ENCODE measurements at regions not wholly inside any gene's neighbourhood (a gene's known extent, or its start where the extent isn't known, plus 50 kb on each side); places are given as distances from the start of the nearest gene placed in this dataset.
"Not testable (repeated sequence)": the region's sequence is repeated elsewhere in the genome, so short reads cannot be mapped to it uniquely, and the experiment has no call there.

DNA sequence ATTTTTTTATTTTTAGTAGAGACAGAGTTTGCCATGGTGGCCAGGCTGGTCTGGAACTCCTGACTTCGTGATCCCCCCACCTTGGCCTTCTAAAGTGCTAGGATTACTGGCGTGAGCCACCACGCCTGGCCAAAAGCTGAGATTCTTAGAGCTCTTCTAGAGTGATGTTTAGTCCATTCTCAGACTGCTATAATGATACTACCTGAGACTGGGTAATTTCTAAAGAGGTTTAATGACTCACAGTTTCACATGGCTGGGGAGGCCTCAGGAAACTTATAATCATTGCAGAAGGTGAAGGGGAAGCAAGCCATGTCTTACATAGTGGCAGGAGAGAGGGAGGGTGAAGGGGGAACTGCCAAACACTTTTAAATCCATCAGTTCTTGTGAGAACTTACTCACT lies 1804.9 kb upstream of the LRRTM1 start:
- no peak for DNase-seq (ENCODE audit: low spot score)

DNA sequence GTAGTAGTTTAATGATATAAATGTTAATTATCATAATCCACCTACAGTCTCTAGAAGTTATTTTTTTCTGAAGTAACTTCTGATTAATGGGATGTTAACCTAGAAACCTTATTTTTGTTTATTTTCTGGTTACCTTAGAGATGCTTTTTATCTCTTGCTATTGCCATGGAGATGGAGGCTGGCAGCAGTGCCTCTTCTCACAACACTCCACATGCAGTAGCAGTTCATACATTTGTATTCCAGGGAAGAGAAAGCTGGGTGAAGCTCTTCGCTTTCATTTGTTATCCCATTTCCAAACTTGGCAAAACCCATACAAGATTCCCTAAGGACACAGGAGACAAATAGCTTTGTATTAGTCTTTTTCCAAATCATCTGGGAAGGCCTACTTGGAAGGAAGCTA lies 1794.1 kb upstream of the LRRTM1 start:
- no peak for DNase-seq (ENCODE audit: low spot score)

DNA sequence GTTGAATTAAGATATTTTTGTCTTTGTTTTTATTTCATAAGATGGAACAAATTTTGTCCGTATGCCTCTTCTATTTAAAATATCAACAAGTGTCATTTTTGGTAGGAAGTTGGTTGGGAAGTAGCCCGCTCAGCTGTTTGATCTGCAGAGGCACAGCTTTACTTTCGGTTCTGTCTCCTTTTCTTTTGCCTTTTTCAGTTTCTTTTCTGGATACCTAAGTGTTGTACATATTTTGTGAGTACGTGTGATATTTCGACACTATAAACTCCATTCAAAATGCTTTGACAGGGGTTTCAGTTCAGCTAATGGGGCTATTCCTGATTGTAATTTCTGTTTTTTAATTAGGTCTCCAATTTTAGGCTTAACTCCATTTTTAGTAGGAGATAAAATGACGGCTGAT lies 1785.0 kb upstream of the LRRTM1 start:
- no peak for DNase-seq (ENCODE audit: low spot score)

DNA sequence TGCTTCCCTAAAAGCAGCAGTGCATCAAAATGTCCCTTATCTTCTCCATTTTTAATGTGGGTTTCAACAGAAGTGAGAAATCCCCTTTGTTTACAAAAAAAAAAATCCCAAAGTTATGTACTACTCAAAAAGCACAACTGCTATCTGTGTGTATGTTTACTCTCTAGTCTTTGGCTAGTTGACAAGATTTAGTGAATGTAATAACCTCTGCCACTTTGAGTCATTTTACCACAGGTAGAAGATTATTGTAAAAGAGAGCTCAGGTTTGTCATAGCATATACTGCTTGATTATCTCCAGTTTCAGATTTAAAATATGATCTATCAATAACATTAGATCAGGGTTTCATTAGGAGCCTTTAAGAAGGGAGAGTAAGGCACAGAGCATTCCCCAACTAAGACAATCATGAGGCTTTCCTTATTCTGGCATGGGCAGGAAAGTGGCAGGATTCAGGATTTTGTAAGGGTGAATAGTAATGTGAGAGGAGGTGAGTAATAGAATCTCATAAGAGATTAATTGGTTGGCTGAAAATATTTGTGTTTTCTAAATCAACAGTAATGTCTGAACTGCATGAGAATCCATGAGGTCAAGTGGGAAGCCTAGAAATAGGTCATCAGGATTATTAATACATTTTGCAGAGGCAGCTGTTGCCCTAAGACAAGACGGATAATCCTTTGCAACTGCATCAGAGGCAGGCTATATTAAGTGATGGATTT lies 1780.3 kb upstream of the LRRTM1 start:
- DNase-seq (ENCODE audit: low spot score): no peak

DNA sequence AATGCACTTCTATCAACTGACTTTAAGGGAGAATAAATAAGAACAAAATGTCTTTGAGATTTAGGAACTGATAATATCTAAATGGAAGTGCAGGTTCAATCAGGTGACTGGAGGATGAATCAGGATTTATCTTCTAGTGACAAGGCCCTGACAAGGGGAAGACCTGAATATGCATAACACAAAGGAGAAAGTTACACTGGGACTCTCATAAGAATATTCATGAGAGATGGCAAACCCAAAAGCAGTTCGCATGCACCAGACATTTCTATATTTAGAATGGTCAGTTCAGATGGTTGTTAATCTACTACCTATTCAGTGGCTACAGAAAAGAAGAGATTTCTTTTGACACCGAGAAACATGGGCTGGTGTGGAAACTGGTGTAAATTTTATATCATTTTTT lies 1771.3 kb upstream of the LRRTM1 start:
- DNase-seq (ENCODE audit: low spot score): no peak

DNA sequence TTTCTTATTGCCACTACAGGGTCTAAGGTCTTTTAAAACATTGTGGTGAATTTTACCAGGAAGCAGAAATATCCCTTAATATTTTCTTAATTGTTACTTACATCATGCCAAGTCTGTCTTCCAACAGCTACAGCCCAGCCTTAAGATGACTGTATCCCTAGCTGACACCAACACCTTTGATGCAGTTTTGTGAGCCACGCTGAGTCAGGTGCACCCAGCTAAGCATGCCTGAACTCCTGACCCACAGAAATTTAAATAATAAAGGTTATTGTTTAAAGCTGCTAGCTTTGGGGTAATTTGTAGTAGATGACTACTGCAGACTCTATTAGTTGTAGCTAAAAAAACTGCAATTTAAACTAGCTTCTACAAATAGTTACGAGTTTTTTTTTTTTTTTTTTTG lies 1757.9 kb upstream of the LRRTM1 start:
- DNase-seq (ENCODE audit: low spot score): no peak

DNA sequence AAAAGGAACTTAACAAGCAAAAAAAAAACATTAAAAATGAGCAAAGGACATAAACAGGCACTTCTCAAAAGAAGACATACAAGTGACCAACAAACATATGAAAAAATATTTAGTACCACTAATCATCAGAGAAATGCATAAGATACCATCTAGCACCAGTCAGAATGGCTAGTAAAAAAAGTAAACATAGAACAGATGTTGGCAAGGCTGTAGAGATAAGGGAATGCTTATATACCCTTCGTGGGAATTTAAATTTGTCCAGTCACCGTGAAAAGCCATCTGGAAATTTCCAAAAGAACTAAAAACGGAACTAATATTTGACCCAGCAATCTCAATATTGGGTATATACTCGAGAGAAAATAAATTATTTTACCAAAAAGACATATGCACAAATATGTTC lies 1751.3 kb upstream of the LRRTM1 start:
- no peak for DNase-seq (ENCODE audit: low spot score)

DNA sequence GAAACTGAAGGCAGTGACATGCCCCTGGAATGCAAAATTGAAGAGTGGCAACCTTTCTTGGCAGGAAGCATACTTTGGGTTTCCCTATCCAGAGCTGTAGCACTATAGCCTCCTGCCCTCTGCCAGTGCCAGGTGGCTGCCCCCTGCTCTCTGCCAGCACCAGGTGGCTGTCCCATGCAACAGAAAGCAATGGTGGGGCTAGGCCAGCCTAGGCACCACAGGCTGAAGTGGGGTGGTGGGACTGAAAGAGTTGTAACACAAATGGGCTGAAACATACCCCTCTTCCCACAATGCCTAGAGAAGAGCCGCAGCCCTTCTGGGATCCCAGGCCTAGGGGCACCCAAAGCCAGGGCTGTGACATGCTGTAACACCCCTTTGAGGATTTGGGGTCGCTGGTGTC lies 1739.3 kb upstream of the LRRTM1 start:
- DNase-seq (ENCODE audit: low spot score): no peak

DNA sequence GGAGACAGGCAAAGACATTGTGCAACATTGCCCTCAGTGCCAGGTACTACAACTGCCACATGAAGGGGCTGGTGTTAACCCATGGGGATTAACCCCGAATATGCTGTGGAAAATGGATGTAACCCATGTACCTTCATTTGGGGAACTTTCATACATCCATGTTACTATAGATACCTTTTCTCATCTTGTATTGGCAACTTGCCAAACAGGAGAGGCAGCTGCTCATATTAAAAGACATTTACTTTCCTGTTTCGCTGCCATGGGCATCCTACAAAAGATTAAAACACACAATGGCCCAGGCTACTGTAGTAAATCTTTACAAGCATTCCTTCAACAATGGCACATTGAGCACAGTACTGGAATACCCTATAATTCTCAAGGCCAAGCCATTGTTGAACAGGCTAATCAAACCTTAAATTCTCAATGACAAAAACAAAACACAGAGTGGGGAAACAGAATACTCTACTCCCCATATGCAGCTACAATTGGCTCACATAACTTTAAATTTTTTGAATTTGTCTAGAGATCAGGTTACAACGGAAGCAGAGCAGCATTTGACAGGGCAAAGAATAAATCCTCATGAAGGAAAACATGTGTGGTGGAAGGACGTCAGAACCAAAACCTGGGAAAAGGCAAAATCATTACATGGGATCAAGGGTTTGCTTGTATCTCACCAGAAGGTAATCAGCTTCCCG lies 1723.5 kb upstream of the LRRTM1 start:
- no peak for DNase-seq (ENCODE audit: low spot score)

DNA sequence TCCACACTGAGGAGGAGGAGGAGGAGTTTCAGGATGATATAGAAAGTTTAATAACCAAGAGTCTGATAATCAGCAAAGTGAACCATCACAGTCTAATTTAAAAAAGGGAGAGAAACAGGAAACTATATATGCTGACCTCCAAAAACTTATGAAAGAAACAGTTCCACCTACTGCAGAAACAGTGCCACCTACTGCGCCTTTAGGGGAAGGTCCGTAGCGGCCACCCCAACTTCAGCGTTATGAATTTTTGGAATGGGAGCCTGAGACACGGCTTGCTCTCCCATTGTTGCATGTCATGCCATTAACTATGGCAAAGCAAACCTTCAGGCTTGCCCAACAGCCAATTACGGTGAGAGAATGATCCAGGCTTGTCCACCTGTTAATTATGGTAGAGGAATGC lies 1719.2 kb upstream of the LRRTM1 start:
- no peak for DNase-seq (ENCODE audit: low spot score)

DNA sequence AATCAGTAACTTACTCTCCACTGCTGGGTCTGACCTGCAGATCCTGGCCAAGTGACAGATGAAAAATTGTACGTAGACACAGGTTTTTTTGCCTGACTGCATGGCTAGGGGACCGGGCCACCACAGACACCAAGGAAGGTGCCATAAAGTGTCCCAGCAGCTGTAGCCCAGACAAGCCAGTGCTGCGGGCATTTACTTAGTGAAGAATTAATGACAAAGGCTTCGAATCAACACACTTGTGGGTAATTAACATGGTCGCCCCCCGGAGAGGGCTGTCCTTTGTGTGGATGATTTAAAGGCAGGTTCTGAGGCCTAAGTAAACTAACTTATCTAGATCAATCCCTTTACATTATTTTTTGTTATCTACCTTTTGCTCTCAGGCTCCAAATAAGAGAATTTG lies 1709.1 kb upstream of the LRRTM1 start:
- DNase-seq (ENCODE audit: low spot score): no peak

DNA sequence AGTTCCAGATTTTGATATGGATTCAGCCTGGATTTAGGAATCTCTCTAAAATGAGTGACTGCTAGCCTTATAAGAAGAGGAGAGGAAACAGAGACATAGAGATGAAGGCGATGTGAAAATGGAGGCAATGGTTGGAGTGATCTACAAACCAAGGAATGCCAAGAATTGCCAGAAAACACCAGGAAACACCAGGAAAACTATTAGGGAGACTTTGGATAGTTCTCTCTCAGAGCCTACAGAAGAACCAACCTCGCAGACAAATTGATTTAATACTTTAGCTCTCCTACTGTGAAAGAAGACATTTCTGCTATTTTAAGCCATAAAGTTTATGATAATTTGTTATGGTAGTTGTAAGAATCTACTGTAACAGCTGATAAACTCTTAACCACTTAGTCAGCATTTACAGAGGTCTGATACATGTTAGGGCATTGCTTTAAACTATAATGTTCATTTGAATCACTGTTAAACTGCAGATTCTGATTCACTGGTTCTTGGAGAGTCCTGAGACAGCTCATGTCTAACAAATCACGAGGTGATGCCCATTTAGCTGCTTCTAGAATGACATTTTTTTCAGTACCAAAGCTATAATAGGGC lies 1702.6 kb upstream of the LRRTM1 start:
- DNase-seq (ENCODE audit: low spot score): no peak

DNA sequence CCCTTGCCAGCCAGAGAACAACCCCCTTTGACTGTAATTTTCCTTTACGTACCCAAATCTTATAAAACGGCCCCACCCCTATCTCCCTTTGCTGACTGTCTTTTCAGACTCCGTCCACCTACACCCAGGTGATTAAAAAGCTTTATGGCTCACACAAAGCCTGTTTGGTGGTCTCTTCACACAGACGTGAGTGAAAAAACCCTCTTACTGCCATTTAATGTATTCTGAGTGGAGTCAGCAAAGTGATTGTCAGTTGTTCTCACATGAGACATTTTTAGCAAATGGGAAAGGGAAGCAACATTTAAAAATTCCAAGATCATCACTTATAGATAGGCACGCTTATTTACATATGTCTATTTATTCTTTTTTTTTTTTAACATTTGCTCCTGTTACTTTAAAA lies 1701.3 kb upstream of the LRRTM1 start:
- DNase-seq (ENCODE audit: low spot score): not testable (repeated sequence)

DNA sequence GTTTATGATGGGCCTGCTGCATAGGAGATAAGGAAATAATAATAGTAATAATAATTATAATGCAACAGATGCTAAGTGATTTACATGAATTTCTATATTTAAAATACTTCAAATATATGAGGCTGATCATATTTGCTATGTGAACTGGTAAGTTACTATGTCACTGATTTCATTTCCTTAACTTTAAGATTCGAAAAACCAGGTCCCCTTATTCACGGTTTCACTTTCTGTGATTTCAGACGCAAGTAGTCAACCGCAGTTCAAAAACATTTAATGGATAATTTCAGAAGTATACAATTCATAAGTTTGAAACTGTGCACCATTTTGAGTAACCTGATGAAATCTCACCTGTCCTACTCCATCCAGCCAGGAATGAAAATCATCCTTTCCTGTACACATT lies 1697.1 kb upstream of the LRRTM1 start:
- DNase-seq (ENCODE audit: low spot score): no peak

DNA sequence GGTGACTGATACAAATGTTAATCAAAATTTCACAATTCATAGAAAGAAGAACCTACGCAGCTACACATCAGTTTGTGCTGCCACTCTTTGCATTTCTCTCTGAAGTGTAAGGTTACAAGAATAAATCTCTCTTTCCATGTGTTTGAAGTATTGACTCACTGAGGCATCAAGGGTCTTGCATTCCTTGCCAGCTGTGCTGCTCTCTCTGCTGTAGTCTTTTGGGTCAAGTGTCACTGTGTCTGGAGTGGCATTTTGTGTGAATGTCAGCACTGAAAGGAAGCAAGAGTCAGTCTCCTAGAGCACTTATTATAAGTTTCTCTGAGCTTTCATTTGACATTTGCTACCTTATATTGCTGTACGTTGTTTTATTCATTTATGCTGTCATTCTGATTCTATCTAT lies 1696.1 kb upstream of the LRRTM1 start:
- DNase-seq (ENCODE audit: low spot score): no peak

DNA sequence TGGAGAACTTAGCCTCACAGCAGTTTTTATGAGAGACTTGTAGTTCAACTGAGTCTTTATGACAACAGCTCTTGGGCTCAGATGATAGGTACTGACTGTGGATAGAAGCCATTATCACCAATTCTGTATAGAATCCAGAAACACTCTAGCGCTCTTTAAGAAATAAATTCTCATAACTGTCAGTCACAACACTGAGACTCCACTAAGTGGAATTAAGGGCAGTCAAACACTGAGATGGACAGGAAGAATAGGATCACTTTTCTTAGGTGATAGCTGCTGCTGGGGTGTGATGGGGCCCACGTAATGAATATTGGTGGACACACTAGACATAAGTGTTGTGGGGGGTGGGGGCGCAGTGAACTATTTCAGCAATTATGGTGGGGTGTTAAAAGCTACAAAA lies 1691.8 kb upstream of the LRRTM1 start:
- DNase-seq (ENCODE audit: low spot score): no peak

DNA sequence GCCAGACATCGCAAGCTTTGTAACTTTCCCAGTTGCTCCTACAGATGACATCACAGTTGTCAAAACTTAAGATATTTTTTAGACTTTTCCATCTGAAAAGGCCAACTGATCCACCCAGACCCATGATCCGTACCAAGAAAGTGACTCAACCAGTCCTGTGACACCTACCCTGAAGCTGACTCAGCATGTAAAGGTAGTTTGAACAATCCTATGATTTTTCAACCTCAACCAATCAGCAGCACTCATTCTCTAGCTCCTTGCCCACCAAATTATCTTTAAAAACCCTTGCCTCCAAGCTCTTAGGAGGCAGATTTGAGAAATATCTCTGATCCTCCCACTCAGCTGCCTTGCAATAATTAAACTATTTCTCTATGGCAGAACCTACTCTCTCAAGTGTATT lies 1686.7 kb upstream of the LRRTM1 start:
- no peak for DNase-seq (ENCODE audit: low spot score)

DNA sequence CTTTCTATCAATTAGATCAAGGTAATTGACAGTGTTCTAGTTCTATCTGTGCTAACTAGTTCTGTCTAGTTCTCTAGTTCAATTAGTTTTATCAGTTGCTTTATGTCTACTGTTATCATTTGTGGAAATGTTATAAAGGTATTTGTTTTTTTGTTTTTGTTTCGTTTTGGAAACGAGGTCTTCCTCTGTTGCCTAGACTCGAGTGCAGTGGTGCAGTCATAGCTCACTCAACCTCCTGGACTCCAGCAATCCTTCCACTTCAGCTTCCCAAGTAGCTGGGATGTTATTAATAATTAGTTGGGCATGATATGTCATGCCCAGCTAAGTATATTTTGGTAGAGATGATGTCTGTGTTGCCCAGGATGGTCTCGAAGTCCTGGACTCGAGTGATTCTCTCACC lies 1682.8 kb upstream of the LRRTM1 start:
- DNase-seq (ENCODE audit: low spot score): no peak

DNA sequence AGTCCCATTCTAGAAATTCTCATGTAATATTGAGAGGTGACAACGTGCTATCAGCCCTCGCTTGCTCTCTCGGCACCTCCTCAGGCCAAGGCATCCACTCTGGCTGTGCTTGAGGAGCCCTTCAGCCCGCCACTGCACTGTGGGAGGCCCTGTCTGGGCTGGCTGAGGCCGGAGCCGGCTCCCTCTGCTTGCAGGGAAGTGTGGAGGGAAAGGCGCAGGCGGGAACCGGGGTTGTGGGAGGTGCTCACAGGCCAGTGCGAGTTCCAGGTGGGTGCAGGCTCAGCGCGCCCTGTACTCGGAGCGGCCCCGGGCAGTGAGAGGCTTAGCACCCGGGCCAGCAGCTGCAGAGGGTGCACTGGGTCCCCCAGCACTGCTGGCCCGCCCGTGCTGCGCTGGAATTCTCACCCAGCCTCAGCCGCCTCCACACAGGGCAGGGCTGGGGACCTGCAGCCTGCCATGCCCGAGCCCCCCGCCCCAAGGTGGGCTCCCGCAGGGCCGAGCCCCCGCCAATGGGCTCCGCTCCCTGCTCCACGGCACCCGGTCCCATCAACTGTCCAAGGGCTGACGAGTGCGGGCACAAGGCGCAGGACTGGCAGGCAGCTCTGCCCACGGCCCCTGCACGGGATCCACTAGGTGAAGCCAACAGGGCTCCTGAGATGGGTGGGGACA lies 1680.6 kb upstream of the LRRTM1 start:
- DNase-seq (ENCODE audit: low spot score): no peak

DNA sequence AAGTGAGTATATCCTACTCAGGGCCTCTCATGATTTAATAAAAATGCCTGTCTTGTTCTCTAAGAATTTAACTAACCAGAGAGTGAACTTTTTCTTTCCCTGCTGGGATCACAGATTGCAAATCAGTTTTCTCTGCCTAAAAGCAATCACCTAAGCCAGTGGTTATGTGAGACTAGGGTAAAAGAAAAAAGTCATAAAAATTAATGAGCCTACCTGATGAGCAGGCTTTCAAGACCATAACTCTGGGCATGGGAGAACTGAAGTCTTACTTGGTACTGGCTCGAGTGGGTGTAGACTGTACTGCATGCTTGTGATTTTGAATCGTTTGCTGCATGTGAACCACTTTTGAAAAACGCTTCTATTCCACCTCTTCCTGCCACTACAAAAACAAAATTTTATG lies 1677.0 kb upstream of the LRRTM1 start:
- DNase-seq (ENCODE audit: low spot score): no peak

DNA sequence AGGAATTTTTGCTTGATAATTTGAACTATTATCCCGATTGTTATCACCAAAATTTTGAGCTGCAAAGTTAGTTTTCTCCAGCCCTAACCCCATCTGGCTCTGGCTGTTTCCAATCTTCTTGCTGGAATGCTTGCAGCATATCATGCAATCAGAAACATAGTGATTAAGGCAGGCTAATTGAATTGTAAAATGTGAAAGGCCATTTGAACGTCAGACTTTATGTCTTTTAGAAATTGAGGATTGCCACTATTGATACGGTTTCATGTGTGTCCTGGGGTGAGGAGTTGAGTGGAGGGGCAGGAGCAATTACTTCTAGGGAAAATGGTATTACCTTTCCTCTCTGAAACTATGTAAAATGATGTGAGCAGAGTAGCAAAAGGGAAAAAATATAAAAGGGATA lies 1674.5 kb upstream of the LRRTM1 start:
- no peak for DNase-seq (ENCODE audit: low spot score)

DNA sequence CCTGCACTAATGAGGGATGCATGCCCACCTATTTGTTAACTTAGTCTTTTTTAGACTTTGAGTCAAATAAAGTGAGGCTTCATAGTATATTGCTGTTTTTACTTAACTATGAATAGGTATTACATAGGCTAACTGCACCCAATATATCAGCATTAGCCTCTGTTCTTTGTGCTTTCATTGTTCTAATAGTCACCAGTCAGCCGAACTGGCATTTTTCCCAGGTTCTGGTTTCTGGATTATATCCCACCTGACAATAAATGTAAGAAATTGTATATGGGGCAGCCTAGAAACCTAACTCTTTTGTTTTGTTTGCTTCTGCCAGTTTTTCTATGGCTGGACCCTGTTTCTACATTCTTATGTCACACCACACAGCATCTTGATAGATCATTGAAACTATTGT lies 1672.4 kb upstream of the LRRTM1 start:
- DNase-seq (ENCODE audit: low spot score): no peak

DNA sequence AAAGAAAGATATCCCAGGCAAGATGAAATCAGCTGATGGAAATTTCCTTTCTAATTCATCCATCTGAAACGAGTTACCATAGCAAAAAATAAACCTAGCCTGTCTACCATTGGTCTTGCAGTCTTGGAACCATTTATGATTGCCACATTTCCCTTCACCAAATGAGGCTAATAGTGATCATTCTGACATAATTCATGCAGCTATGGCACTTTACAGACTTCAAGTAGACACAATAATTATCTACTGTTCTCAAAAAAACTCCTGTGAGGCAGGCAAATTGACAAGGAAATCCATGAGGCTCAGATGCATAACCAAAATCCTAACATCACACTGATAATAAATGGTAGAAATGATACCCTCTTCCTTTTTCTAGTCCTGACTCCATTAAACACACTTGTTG lies 1669.7 kb upstream of the LRRTM1 start:
- DNase-seq (ENCODE audit: low spot score): no peak
